ENCODE measurements at regions not wholly inside any gene's neighbourhood (a gene's known extent, or its start where the extent isn't known, plus 50 kb on each side); places are given as distances from the start of the nearest gene placed in this dataset.

DNA sequence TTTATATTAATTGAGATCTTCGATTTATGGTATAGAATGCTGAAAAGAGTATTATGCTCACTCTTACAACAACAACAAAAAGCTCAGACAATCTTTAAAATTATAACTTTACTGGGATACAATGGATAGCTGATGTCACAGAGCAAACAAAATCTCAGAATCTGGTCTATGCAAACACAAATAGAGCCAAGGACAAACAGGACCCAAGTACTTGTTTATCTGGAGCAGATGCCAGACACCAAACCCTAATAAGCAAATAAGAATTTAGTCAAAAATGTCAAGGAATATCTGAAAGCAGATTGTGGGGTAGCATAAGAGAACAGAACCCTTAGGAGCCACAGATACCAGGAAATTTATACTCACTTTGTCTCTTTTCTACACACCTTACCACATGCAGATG, 302.2 kb downstream of the CGGBP1 start:
- TF ChIP-seq, protein P1, sequence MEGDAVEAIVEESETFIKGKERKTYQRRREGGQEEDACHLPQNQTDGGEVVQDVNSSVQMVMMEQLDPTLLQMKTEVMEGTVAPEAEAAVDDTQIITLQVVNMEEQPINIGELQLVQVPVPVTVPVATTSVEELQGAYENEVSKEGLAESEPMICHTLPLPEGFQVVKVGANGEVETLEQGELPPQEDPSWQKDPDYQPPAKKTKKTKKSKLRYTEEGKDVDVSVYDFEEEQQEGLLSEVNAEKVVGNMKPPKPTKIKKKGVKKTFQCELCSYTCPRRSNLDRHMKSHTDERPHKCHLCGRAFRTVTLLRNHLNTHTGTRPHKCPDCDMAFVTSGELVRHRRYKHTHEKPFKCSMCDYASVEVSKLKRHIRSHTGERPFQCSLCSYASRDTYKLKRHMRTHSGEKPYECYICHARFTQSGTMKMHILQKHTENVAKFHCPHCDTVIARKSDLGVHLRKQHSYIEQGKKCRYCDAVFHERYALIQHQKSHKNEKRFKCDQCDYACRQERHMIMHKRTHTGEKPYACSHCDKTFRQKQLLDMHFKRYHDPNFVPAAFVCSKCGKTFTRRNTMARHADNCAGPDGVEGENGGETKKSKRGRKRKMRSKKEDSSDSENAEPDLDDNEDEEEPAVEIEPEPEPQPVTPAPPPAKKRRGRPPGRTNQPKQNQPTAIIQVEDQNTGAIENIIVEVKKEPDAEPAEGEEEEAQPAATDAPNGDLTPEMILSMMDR (IDR thresholded peaks at IDR 0.05; ENCODE audit: low read depth, low read length) = no peak
- TF ChIP-seq EZH2phosphoT487 (IDR thresholded peaks at IDR 0.05; ENCODE audit: low read depth) = no peak

Data from OCI-LY3 (cell line).